HL-60 (cell line): ENCODE measurements at regions not wholly inside any gene's neighbourhood (a gene's known extent, or its start where the extent isn't known, plus 50 kb on each side); places are given as distances from the start of the nearest gene placed in this dataset.

Source experiments
- GABPA ChIP-seq: IDR thresholded peaks from 2 replicates; pipeline ENCODE4 v1.6.1; 2012; ENCODE audit warnings: low read depth
- POLR2AphosphoS5 ChIP-seq: IDR thresholded peaks from 2 replicates; pipeline ENCODE4 v1.6.1; 2012; ENCODE audit warnings: low read depth
- TF ChIP-seq, protein P1 (sequence below): IDR thresholded peaks from one replicate; pipeline ENCODE4 v1.5.1; 2011; ENCODE audit warnings: low read length, control low read depth, inconsistent platforms; ENCODE audit not compliant: insufficient read depth

DNA sequence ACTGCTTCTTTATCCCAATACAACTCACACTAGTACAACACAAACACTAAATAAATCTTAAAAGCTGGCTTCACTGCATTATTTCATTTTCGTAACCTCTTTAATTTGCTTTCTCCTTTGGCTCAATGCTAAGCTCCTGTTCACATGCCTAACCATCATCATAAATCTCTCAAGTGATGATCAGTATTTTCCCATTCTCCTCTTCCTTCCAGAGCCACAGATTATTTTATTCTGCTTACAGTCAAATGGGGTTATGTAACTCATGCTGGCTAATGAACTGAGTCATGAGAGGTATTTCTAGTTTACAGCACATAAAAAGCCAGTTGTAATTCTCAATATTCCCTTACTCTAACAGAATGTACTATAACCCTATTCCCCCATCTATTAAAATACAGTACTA lies 350.4 kb upstream of the ZC3H15 start:
- TF ChIP-seq, protein P1, sequence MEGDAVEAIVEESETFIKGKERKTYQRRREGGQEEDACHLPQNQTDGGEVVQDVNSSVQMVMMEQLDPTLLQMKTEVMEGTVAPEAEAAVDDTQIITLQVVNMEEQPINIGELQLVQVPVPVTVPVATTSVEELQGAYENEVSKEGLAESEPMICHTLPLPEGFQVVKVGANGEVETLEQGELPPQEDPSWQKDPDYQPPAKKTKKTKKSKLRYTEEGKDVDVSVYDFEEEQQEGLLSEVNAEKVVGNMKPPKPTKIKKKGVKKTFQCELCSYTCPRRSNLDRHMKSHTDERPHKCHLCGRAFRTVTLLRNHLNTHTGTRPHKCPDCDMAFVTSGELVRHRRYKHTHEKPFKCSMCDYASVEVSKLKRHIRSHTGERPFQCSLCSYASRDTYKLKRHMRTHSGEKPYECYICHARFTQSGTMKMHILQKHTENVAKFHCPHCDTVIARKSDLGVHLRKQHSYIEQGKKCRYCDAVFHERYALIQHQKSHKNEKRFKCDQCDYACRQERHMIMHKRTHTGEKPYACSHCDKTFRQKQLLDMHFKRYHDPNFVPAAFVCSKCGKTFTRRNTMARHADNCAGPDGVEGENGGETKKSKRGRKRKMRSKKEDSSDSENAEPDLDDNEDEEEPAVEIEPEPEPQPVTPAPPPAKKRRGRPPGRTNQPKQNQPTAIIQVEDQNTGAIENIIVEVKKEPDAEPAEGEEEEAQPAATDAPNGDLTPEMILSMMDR: no peak
- no peak for TF ChIP-seq POLR2AphosphoS5
- no peak for TF ChIP-seq GABPA
